ENCODE measurements at regions not wholly inside any gene's neighbourhood (a gene's known extent, or its start where the extent isn't known, plus 50 kb on each side); places are given as distances from the start of the nearest gene placed in this dataset.

- Histone ChIP-seq H3K36me3 (ENCODE audit: control insufficient read depth, insufficient read depth, low read length) (no peaks in the 10 kb centered on the region), H3K79me2 (ENCODE audit: control insufficient read depth, insufficient read depth, low read length) (no peaks in the 10 kb centered on the region), H3K27ac (ENCODE audit: extremely low read depth, low read depth, low read length) (no peak overlapping the region), H3K9me3 (replicated peaks; ENCODE audit: control insufficient read depth, insufficient read depth, low read depth, low read length) (no peaks in the 10 kb centered on the region), H4K20me1 (replicated peaks; ENCODE audit: control insufficient read depth, insufficient read depth, low read length) (no peaks in the 10 kb centered on the region), H2AFZ (ENCODE audit: low read depth, low read length) (no peak overlapping the region), H3K27me3 (ENCODE audit: control insufficient read depth in 2 of 2, insufficient read depth in 2 of 2, low read length in 2 of 2) (no peaks in the 10 kb centered on the region), H3K9ac (ENCODE audit: insufficient read depth in 1 of 2, low read depth in 2 of 2, low read length in 2 of 2) (no peak overlapping the region), H3K4me1 (replicated peaks in 1 of 2; ENCODE audit: control insufficient read depth in 2 of 2, insufficient read depth in 2 of 2, low read length in 2 of 2) (no peaks in the 10 kb centered on the region), H3K4me3 (no peak overlapping the region), H3K9me1 (ENCODE audit: control insufficient read depth, insufficient read depth, low read length) (no peaks in the 10 kb centered on the region), H3K4me2 (ENCODE audit: insufficient read depth, low read length) (no peak overlapping the region)
- ChIA-PET CTCF (ENCODE audit: low intra/inter-chr PET ratio) (interaction anchor here (0.6 to 1.3 kb wide), 4 partner anchors 259 to 483 kb away, joined by 3 to 4 read pairs (median 3); no protein-coding TSS in a partner anchor), POLR2A (no interaction called here)
- intact Hi-C loops (cut with micrococcal nuclease) (loop anchor here (1.0 to 5.0 kb wide), 3 partner anchors 230 to 376 kb away; partner anchors contain the start of gene ABCA1), in situ Hi-C loops (cut with MboI) (loop anchor here (5.0 kb wide), 1 partner anchor 295 kb away; no protein-coding TSS in a partner anchor)
- DNase-seq (ENCODE audit: extremely low read depth in 1 of 4, low spot score in 3 of 4) (peak in 2 of 4 experiments; percentile 14 to 21), ATAC-seq (peak; percentile 80), FAIRE-seq (peak; percentile 80)
- BruUV-seq (replicated peaks) = no TSS peak
- WGBS (ENCODE audit: insufficient coverage, low coverage, missing lambda C conversion rate) = 3% methylated on average over 4 of the region's 4 CpGs
- TF ChIP-seq TSC22D4 (tag; IDR thresholded peaks at IDR 0.05) (no peak), SNIP1 (IDR thresholded peaks at IDR 0.05; ENCODE audit: low read depth) (no peak), ZBTB1 (CRISPR knock-in tag; IDR thresholded peaks at IDR 0.05; ENCODE audit: borderline replicate concordance, low read depth) (no peak), FOXJ3 (CRISPR knock-in tag; IDR thresholded peaks at IDR 0.05) (no peak), RAD21 (CRISPR knock-in tag; conservative IDR thresholded peaks at IDR 0.05 in 1 of 2, IDR thresholded peaks at IDR 0.05 in 1 of 2) (peak; percentile 76 to 79), LARP7 (IDR thresholded peaks at IDR 0.05) (no peak)
- TF ChIP-seq, protein P1, sequence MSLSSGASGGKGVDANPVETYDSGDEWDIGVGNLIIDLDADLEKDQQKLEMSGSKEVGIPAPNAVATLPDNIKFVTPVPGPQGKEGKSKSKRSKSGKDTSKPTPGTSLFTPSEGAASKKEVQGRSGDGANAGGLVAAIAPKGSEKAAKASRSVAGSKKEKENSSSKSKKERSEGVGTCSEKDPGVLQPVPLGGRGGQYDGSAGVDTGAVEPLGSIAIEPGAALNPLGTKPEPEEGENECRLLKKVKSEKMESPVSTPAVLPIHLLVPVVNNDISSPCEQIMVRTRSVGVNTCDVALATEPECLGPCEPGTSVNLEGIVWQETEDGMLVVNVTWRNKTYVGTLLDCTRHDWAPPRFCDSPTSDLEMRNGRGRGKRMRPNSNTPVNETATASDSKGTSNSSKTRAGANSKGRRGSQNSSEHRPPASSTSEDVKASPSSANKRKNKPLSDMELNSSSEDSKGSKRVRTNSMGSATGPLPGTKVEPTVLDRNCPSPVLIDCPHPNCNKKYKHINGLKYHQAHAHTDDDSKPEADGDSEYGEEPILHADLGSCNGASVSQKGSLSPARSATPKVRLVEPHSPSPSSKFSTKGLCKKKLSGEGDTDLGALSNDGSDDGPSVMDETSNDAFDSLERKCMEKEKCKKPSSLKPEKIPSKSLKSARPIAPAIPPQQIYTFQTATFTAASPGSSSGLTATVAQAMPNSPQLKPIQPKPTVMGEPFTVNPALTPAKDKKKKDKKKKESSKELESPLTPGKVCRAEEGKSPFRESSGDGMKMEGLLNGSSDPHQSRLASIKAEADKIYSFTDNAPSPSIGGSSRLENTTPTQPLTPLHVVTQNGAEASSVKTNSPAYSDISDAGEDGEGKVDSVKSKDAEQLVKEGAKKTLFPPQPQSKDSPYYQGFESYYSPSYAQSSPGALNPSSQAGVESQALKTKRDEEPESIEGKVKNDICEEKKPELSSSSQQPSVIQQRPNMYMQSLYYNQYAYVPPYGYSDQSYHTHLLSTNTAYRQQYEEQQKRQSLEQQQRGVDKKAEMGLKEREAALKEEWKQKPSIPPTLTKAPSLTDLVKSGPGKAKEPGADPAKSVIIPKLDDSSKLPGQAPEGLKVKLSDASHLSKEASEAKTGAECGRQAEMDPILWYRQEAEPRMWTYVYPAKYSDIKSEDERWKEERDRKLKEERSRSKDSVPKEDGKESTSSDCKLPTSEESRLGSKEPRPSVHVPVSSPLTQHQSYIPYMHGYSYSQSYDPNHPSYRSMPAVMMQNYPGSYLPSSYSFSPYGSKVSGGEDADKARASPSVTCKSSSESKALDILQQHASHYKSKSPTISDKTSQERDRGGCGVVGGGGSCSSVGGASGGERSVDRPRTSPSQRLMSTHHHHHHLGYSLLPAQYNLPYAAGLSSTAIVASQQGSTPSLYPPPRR (CRISPR knock-in tag; IDR thresholded peaks at IDR 0.05; ENCODE audit: borderline replicate concordance) = no peak
- TF ChIP-seq, protein P2, sequence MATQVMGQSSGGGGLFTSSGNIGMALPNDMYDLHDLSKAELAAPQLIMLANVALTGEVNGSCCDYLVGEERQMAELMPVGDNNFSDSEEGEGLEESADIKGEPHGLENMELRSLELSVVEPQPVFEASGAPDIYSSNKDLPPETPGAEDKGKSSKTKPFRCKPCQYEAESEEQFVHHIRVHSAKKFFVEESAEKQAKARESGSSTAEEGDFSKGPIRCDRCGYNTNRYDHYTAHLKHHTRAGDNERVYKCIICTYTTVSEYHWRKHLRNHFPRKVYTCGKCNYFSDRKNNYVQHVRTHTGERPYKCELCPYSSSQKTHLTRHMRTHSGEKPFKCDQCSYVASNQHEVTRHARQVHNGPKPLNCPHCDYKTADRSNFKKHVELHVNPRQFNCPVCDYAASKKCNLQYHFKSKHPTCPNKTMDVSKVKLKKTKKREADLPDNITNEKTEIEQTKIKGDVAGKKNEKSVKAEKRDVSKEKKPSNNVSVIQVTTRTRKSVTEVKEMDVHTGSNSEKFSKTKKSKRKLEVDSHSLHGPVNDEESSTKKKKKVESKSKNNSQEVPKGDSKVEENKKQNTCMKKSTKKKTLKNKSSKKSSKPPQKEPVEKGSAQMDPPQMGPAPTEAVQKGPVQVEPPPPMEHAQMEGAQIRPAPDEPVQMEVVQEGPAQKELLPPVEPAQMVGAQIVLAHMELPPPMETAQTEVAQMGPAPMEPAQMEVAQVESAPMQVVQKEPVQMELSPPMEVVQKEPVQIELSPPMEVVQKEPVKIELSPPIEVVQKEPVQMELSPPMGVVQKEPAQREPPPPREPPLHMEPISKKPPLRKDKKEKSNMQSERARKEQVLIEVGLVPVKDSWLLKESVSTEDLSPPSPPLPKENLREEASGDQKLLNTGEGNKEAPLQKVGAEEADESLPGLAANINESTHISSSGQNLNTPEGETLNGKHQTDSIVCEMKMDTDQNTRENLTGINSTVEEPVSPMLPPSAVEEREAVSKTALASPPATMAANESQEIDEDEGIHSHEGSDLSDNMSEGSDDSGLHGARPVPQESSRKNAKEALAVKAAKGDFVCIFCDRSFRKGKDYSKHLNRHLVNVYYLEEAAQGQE (IDR thresholded peaks at IDR 0.05; ENCODE audit: borderline replicate concordance) = peak; percentile 51; the same call in 1 of the 2 replicates
- TF ChIP-seq, protein P2 (CRISPR knock-in tag; IDR thresholded peaks at IDR 0.05; ENCODE audit: low read depth) = no peak
These were observed 87.3 kb upstream of the SLC44A1 start for GRCh38 chr9:105157171-105157583.

All from K562 (cell line).